ENCODE measurements at regions not wholly inside any gene's neighbourhood (a gene's known extent, or its start where the extent isn't known, plus 50 kb on each side); places are given as distances from the start of the nearest gene placed in this dataset.

GRCh38 chr9:82168585-82168984, 180.0 kb downstream of the SPATA31D1 start:
- H3K27me3 ChIP-seq: no peaks in the 10 kb centered on the region
- no peak overlapping the region for H3K27ac ChIP-seq
- no peaks in the 10 kb centered on the region for H3K36me3 ChIP-seq
- no peaks in the 10 kb centered on the region for H3K9me3 ChIP-seq
- H3K4me1 ChIP-seq: no peaks in the 10 kb centered on the region
- no peak overlapping the region for H3K4me3 ChIP-seq
- intact Hi-C loops (cut with DNase I; ENCODE audit: low total_unique reads): no loop called here
- DNase-seq (ENCODE audit: low spot score in 2 of 2): no peak
- no peak for TF ChIP-seq POLR2AphosphoS5 (IDR thresholded peaks at IDR 0.05)
- TF ChIP-seq POLR2A (IDR thresholded peaks at IDR 0.05): no peak
- no peak for TF ChIP-seq CTCF (IDR thresholded peaks at IDR 0.05)

- TF ChIP-seq CTCF (IDR thresholded peaks at IDR 0.05): no peak
- TF ChIP-seq POLR2A (IDR thresholded peaks at IDR 0.05): no peak
- no peak for TF ChIP-seq POLR2AphosphoS5 (IDR thresholded peaks at IDR 0.05)
- no peaks in the 10 kb centered on the region for H3K27me3 ChIP-seq
- no peak for DNase-seq (ENCODE audit: low spot score in 2 of 2)
- no peaks in the 10 kb centered on the region for H3K9me3 ChIP-seq
- H3K27ac ChIP-seq: no peak overlapping the region
- intact Hi-C loops (cut with DNase I; ENCODE audit: low total_unique reads): no loop called here
- H3K36me3 ChIP-seq: no peaks in the 10 kb centered on the region
- H3K4me1 ChIP-seq: no peaks in the 10 kb centered on the region
- H3K4me3 ChIP-seq: no peak overlapping the region
Measured at GRCh38 chr9:82170866-82171265, 182.3 kb downstream of the SPATA31D1 start.

- no peak for DNase-seq (ENCODE audit: low spot score in 2 of 2)
- no peak overlapping the region for H3K27ac ChIP-seq
- no peaks in the 10 kb centered on the region for H3K36me3 ChIP-seq
- TF ChIP-seq POLR2AphosphoS5 (IDR thresholded peaks at IDR 0.05) (no peak), CTCF (IDR thresholded peaks at IDR 0.05) (no peak), POLR2A (IDR thresholded peaks at IDR 0.05) (no peak)
- H3K9me3 ChIP-seq: no peaks in the 10 kb centered on the region
- intact Hi-C loops (cut with DNase I; ENCODE audit: low total_unique reads): no loop called here
- H3K4me3 ChIP-seq: no peak overlapping the region
- H3K4me1 ChIP-seq: no peaks in the 10 kb centered on the region
- H3K27me3 ChIP-seq: no peaks in the 10 kb centered on the region
Measured at GRCh38 chr9:82171271-82171670, 182.7 kb downstream of the SPATA31D1 start.

- Histone ChIP-seq H3K4me1 (no peaks in the 10 kb centered on the region), H3K27me3 (no peaks in the 10 kb centered on the region), H3K27ac (no peak overlapping the region), H3K9me3 (no peaks in the 10 kb centered on the region), H3K36me3 (no peaks in the 10 kb centered on the region), H3K4me3 (no peak overlapping the region)
- no peak for DNase-seq (ENCODE audit: low spot score in 2 of 2)
- intact Hi-C loops (cut with DNase I; ENCODE audit: low total_unique reads): no loop called here
- TF ChIP-seq POLR2A (IDR thresholded peaks at IDR 0.05) (no peak), POLR2AphosphoS5 (IDR thresholded peaks at IDR 0.05) (no peak), CTCF (IDR thresholded peaks at IDR 0.05) (no peak)
Measured at GRCh38 chr9:82180711-82181110, 192.1 kb downstream of the SPATA31D1 start.

GRCh38 chr9:82183181-82183860, 194.7 kb downstream of the SPATA31D1 start:
- Histone ChIP-seq H3K27ac (no peak overlapping the region), H3K27me3 (no peaks in the 10 kb centered on the region), H3K4me1 (no peaks in the 10 kb centered on the region), H3K4me3 (no peak overlapping the region), H3K9me3 (no peaks in the 10 kb centered on the region), H3K36me3 (no peaks in the 10 kb centered on the region)
- TF ChIP-seq CTCF (IDR thresholded peaks at IDR 0.05) (no peak), POLR2A (IDR thresholded peaks at IDR 0.05) (no peak), POLR2AphosphoS5 (IDR thresholded peaks at IDR 0.05) (no peak)
- intact Hi-C loops (cut with DNase I; ENCODE audit: low total_unique reads): no loop called here
- DNase-seq (ENCODE audit: low spot score in 2 of 2): no peak

Data from breast epithelium (tissue), 4 donors.